Neural progenitor cell (in vitro differentiated cells): ENCODE measurements at regions not wholly inside any gene's neighbourhood (a gene's known extent, or its start where the extent isn't known, plus 50 kb on each side); places are given as distances from the start of the nearest gene placed in this dataset.
"Not testable (repeated sequence)": the region's sequence is repeated elsewhere in the genome, so short reads cannot be mapped to it uniquely, and the experiment has no call there.

Experiments used
- DNase-seq: peaks from one replicate; pipeline ENCODE4 v3.0.0-alpha.2; 2016; ENCODE audit warnings: low spot score
- H2AFZ ChIP-seq: fragments of 200-600 bp; sonication (generic); replicated peaks from 2 replicates; pipeline ENCODE4 v1.6.1; 2016; ENCODE audit warnings: antibody characterized with exemption
- H3F3A ChIP-seq: fragments of 200-600 bp; sonication (generic); 2 replicates; pipeline ENCODE4 v1.6.1; 2016; ENCODE audit warnings: antibody characterized with exemption, low read depth
- H3K27ac ChIP-seq: fragments of 200-600 bp; sonication (generic); 2 replicates; pipeline ENCODE4 v1.5.1; 2016; ENCODE audit warnings: mild to moderate bottlenecking
- H3K27me3 ChIP-seq: fragments of 200-600 bp; sonication (generic); 2 replicates; pipeline ENCODE4 v1.6.1; 2016; ENCODE audit warnings: mild to moderate bottlenecking, moderate library complexity
- H3K36me3 ChIP-seq: fragments of 200-600 bp; sonication (generic); 2 replicates; pipeline ENCODE4 v1.5.1; 2016
- H3K4me1 ChIP-seq: fragments of 200-600 bp; sonication (generic); 2 replicates; pipeline ENCODE4 v1.6.1; 2016; ENCODE audit warnings: mixed run types
- H3K4me2 ChIP-seq: fragments of 200-600 bp; sonication (generic); 2 replicates; pipeline ENCODE4 v1.6.1; 2016
- H3K4me3 ChIP-seq: fragments of 200-600 bp; sonication (generic); 2 replicates; pipeline ENCODE4 v1.5.1; 2016
- H3K79me2 ChIP-seq: fragments of 200-600 bp; sonication (generic); 2 replicates; pipeline ENCODE4 v1.6.1; 2016; ENCODE audit warnings: low read depth
- H3K9ac ChIP-seq: fragments of 200-600 bp; sonication (generic); 2 replicates; pipeline ENCODE4 v1.6.1; 2016
- H3K9me3 ChIP-seq: fragments of 200-600 bp; sonication (generic); 2 replicates; pipeline ENCODE4 v1.5.1; 2016; ENCODE audit warnings: low read depth
- H4K20me1 ChIP-seq: fragments of 200-600 bp; sonication (generic); 2 replicates; pipeline ENCODE4 v1.6.1; 2016; ENCODE audit warnings: low read depth
- H3K27ac Mint-ChIP-seq: 3 replicates; pipeline ENCODE4 v1.8.0; 2021; ENCODE audit warnings: mixed read lengths
- H3K27me3 Mint-ChIP-seq: 2 replicates; pipeline ENCODE4 v1.8.0; 2022; ENCODE audit warnings: low read depth, mild to moderate bottlenecking, inconsistent platforms, moderate library complexity, mixed read lengths; ENCODE audit not compliant: insufficient read depth
- H3K36me3 Mint-ChIP-seq: 3 replicates; pipeline ENCODE4 v1.8.0; 2021; ENCODE audit warnings: mixed read lengths
- H3K4me1 Mint-ChIP-seq: 3 replicates; pipeline ENCODE4 v1.8.0; 2021; ENCODE audit warnings: mixed read lengths
- H3K4me3 Mint-ChIP-seq: 3 replicates; pipeline ENCODE4 v1.8.0; 2021; ENCODE audit warnings: mild to moderate bottlenecking, moderate library complexity, mixed read lengths
- H3K9me3 Mint-ChIP-seq: 3 replicates; pipeline ENCODE4 v1.8.0; 2020; ENCODE audit warnings: mixed read lengths
- EZH2 ChIP-seq: fragments of 200-600 bp; sonication (generic); IDR thresholded peaks from 2 replicates; pipeline ENCODE4 v1.6.1; 2017; ENCODE audit warnings: antibody characterized with exemption, mild to moderate bottlenecking, moderate library complexity
- EZH2phosphoT487 ChIP-seq: fragments of 200-600 bp; sonication (generic); IDR thresholded peaks from 2 replicates; pipeline ENCODE4 v1.6.1; 2017; ENCODE audit warnings: antibody characterized with exemption
- TF ChIP-seq, protein P1 (sequence below): fragments of 200-600 bp; sonication (generic); IDR thresholded peaks from 2 replicates; pipeline ENCODE4 v1.5.1; 2017; ENCODE audit warnings: antibody characterized with exemption, mild to moderate bottlenecking

DNA sequence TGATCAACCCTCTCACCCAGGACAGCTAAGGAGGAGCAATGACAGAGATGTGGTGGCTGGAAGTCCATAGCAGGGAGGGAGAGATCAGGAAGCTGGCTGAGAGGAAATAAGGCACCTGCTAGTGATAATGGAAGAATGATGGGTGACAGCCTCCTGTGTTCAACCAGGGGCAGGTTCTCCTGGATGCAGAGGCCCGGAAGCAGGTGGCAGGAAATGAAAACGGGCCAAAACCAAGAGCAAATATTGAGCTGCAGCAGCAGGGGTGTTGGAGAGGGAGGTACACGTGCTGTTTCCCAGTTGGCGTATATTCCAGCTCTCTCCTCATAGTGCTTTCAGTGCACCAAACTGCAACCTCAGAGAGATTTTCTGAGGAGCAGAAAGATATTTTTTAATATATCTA is 213.4 kb upstream of the TBL1XR1 start:
- no peaks in the 10 kb centered on the region for H3K79me2 ChIP-seq
- H3K36me3 ChIP-seq, result no peaks in the 10 kb centered on the region
- H3K4me2 ChIP-seq, result no peak overlapping the region
- H3K27me3 ChIP-seq, result no peaks in the 10 kb centered on the region
- Mint-ChIP-seq H3K36me3 (no peaks in the 10 kb centered on the region), H3K9me3 (peaks cover 10% of the 10 kb centered on the region), H3K4me3 (no peak overlapping the region), H3K27ac (no peak overlapping the region), H3K27me3 (peaks cover 2% of the 10 kb centered on the region), H3K4me1 (peaks cover 7% of the 10 kb centered on the region)
- H3K27ac ChIP-seq, result no peak overlapping the region
- H3K4me3 ChIP-seq, result no peak overlapping the region
- no peaks in the 10 kb centered on the region for H4K20me1 ChIP-seq
- no peak overlapping the region for H2AFZ ChIP-seq
- H3K9me3 ChIP-seq, result no peaks in the 10 kb centered on the region
- TF ChIP-seq EZH2, result no peak
- TF ChIP-seq, protein P1, sequence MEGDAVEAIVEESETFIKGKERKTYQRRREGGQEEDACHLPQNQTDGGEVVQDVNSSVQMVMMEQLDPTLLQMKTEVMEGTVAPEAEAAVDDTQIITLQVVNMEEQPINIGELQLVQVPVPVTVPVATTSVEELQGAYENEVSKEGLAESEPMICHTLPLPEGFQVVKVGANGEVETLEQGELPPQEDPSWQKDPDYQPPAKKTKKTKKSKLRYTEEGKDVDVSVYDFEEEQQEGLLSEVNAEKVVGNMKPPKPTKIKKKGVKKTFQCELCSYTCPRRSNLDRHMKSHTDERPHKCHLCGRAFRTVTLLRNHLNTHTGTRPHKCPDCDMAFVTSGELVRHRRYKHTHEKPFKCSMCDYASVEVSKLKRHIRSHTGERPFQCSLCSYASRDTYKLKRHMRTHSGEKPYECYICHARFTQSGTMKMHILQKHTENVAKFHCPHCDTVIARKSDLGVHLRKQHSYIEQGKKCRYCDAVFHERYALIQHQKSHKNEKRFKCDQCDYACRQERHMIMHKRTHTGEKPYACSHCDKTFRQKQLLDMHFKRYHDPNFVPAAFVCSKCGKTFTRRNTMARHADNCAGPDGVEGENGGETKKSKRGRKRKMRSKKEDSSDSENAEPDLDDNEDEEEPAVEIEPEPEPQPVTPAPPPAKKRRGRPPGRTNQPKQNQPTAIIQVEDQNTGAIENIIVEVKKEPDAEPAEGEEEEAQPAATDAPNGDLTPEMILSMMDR, result no peak
- TF ChIP-seq EZH2phosphoT487, result no peak
- no peak overlapping the region for H3K9ac ChIP-seq
- no peaks in the 10 kb centered on the region for H3F3A ChIP-seq
- H3K4me1 ChIP-seq, result no peaks in the 10 kb centered on the region
- no peak for DNase-seq

DNA sequence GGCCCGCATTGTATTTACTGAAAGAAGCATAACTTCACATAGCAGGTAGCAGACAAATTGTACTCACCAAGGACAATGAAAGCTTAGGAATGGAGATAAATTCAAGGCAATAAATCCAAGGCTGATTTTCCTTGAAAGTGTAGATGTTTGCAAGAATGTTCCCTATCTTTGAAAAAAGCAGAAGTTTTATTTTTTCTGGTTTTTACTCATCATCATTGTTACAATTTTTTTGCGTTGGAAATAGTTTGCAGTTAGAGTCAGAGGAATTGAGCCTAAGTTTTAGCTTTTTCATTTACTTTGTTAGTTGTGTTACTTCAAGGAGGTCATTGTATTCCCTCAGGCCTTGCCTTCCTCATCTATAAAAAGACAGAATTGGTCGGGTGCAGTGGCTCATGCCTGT is 213.9 kb upstream of the TBL1XR1 start:
- H3K9me3 ChIP-seq, result no peaks in the 10 kb centered on the region
- TF ChIP-seq EZH2 (no peak), EZH2phosphoT487 (no peak)
- TF ChIP-seq, protein P1, result no peak
- H3K4me3 ChIP-seq, result no peak overlapping the region
- no peaks in the 10 kb centered on the region for H3K79me2 ChIP-seq
- Mint-ChIP-seq H3K36me3 (no peaks in the 10 kb centered on the region), H3K4me1 (peaks cover 7% of the 10 kb centered on the region), H3K4me3 (no peak overlapping the region), H3K9me3 (peaks cover 10% of the 10 kb centered on the region), H3K27ac (no peak overlapping the region), H3K27me3 (peaks cover 2% of the 10 kb centered on the region)
- no peaks in the 10 kb centered on the region for H3K4me1 ChIP-seq
- no peaks in the 10 kb centered on the region for H3K27me3 ChIP-seq
- H2AFZ ChIP-seq, result no peak overlapping the region
- H3K27ac ChIP-seq, result no peak overlapping the region
- DNase-seq, result no peak
- no peak overlapping the region for H3K4me2 ChIP-seq
- H3F3A ChIP-seq, result no peaks in the 10 kb centered on the region
- H3K36me3 ChIP-seq, result no peaks in the 10 kb centered on the region
- no peaks in the 10 kb centered on the region for H4K20me1 ChIP-seq
- no peak overlapping the region for H3K9ac ChIP-seq

DNA sequence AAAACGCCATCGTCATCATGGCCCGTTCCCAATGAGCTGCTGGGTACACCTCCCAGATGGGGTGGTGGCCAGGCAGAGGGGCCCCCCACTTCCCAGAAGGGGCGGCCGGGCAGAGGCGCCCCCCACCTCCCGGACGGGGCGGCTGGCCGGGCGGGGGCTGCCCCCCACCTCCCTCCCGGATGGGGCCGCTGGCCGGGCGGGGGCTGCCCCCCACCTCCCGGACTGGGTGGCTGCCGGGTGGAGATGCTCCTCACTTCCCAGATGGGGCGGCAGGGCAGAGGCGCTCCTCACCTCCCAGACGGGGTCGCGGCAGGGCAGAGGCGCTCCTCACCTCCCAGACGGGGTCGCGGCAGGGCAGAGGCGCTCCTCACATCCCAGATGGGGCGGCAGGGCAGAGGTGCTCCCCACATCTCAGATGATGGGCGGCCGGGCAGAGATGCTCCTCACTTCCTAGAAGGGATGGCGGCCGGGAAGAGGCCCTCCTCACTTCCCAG is 215.4 kb upstream of the TBL1XR1 start:
- not testable (repeated sequence) for H3K4me1 Mint-ChIP-seq, H3K4me2 ChIP-seq

DNA sequence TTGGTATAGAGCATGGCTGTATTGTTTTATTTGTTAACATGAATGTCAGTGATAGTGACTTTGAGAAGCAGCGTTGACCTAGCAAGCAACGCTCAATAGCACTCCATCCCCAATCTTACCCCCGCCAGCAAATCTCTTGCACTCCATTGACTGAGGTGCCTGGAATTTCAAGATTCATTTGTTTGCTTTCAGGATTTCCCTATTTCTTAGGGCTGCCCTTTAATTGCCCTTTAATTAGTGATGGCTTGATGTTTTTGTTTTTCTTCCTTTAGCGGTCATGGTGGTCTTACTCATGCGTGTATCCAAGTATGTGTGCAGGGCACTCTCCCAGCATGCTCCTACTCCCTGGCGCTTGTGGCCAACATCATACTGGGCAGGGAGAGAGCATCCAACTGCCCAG is 216.8 kb upstream of the TBL1XR1 start:
- H3K27me3 Mint-ChIP-seq, result peaks cover under 1% of the 10 kb centered on the region
- Histone ChIP-seq H3K27ac (no peak overlapping the region), H3K36me3 (no peaks in the 10 kb centered on the region), H3K9me3 (no peaks in the 10 kb centered on the region), H3F3A (no peaks in the 10 kb centered on the region), H3K4me3 (no peak overlapping the region), H3K4me2 (no peak overlapping the region), H3K27me3 (no peaks in the 10 kb centered on the region), H4K20me1 (no peaks in the 10 kb centered on the region), H2AFZ (no peak overlapping the region), H3K4me1 (no peaks in the 10 kb centered on the region), H3K9ac (no peak overlapping the region), H3K79me2 (no peaks in the 10 kb centered on the region)
- no peak overlapping the region for H3K4me3 Mint-ChIP-seq
- peaks cover 10% of the 10 kb centered on the region for H3K9me3 Mint-ChIP-seq
- peaks cover 6% of the 10 kb centered on the region for H3K4me1 Mint-ChIP-seq
- no peaks in the 10 kb centered on the region for H3K36me3 Mint-ChIP-seq
- H3K27ac Mint-ChIP-seq, result no peak overlapping the region
- DNase-seq, result no peak
- no peak for TF ChIP-seq EZH2
- TF ChIP-seq, protein P1, result no peak
- no peak for TF ChIP-seq EZH2phosphoT487

More for the DNA sequence above, 215.4 kb upstream of the TBL1XR1 start:
- H3K36me3 Mint-ChIP-seq, H3K4me3 Mint-ChIP-seq, H3K9me3 Mint-ChIP-seq, H3K27me3 Mint-ChIP-seq, H3K27me3 ChIP-seq, DNase-seq, H3F3A ChIP-seq, H3K9ac ChIP-seq, H3K36me3 ChIP-seq, H4K20me1 ChIP-seq, H3K4me3 ChIP-seq, H3K9me3 ChIP-seq, H3K27ac ChIP-seq, H3K4me1 ChIP-seq, H3K27ac Mint-ChIP-seq, H3K79me2 ChIP-seq, H2AFZ ChIP-seq: not testable (repeated sequence)
